Heart left ventricle (tissue), 16 donors: ENCODE measurements at regions not wholly inside any gene's neighbourhood (a gene's known extent, or its start where the extent isn't known, plus 50 kb on each side); places are given as distances from the start of the nearest gene placed in this dataset.

ENCODE experiments used
- ATAC-seq, 4 donors: fragments of 200-7000 bp; cut with Tn5 transposase; one replicate each; pipeline ENCODE4 v1.9.1; 2020 to 2022; ENCODE audit warnings: moderate library complexity in 4 of 4, mild to moderate bottlenecking in 3 of 4, moderate number of reproducible peaks in 1 of 4
- DNase-seq, 5 donors: peaks; one replicate each; pipeline ENCODE4 v3.0.0-alpha.2; 2020
- H3K27ac ChIP-seq, 12 donors: fragments of 200-600 bp; sonication (generic) in 4 of 12; one replicate each; pipeline versions ENCODE4 v1.5.0 to v1.8.0; 2016 to 2022; ENCODE audit warnings: mild to moderate bottlenecking in 2 of 12
- H3K27me3 ChIP-seq, 9 donors: fragments of 200-600 bp; sonication (generic) in 2 of 9; one replicate each; pipeline versions ENCODE4 v1.5.1 to v1.8.0; 2016 to 2022; ENCODE audit warnings: mild to moderate bottlenecking in 3 of 9
- H3K36me3 ChIP-seq, 9 donors: fragments of 200-600 bp; sonication (generic) in 2 of 9; one replicate each; pipeline versions ENCODE4 v1.5.0 to v1.8.0; 2018 to 2022; ENCODE audit warnings: mild to moderate bottlenecking in 2 of 9
- H3K4me1 ChIP-seq, 12 donors: fragments of 200-600 bp; sonication (generic) in 4 of 12; one replicate each; pipeline versions ENCODE4 v1.5.0 to v1.8.0; 2016 to 2022; ENCODE audit warnings: mild to moderate bottlenecking in 3 of 12
- H3K4me3 ChIP-seq, 12 donors: fragments of 200-600 bp; sonication (generic) in 4 of 12; one replicate each; pipeline versions ENCODE4 v1.5.0 to v1.8.0; 2017 to 2022; ENCODE audit warnings: mild to moderate bottlenecking in 9 of 12, moderate library complexity in 4 of 12
- H3K9me3 ChIP-seq, 12 donors: fragments of 200-600 bp; sonication (generic) in 4 of 12; one replicate each; pipeline versions ENCODE4 v1.5.0 to v1.8.0; 2016 to 2022; ENCODE audit warnings: mild to moderate bottlenecking in 1 of 12
- CTCF ChIP-seq, 12 donors: fragments of 200-600 bp; sonication (generic) in 4 of 12; IDR thresholded peaks; one replicate each; pipeline versions ENCODE4 v1.5.0 to v1.8.0; 2018 to 2022; ENCODE audit warnings: antibody characterized with exemption in 12 of 12, mild to moderate bottlenecking in 5 of 12
- POLR2A ChIP-seq, 2 donors: fragments of 450-650 bp; IDR thresholded peaks; one replicate each; pipeline ENCODE4 v1.6.1; 2017; ENCODE audit warnings: antibody characterized with exemption in 2 of 2, mild to moderate bottlenecking in 2 of 2, moderate library complexity in 2 of 2
- WGBS, 4 donors: extraction: QIAGEN DNeasy Blood & Tissue Kit in 2 of 4; methylation state at CpG; one replicate each; pipeline versions ENCODE4 v1.1.5 to v1.1.7; 2013 to 2018; 5-methylcytosine and 5-hydroxymethylcytosine counted together
- intact Hi-C, 10 donors: fragments of 100-400 bp; cut with DNase I; formaldehyde crosslinking; loops; one replicate each; pipeline versions ENCODE4 v1.11.1 to v1.14.2; 2022
- donor health status: ischemic (EF 13 %, LVEDD 7.1; RV severe dilation, severe dysfunction).
- donor health status: healthy with polysubstance abuse.
- donor health status: DM: no; HTN: yes; CAD: no.
- donor health status: DM: no; HTN: no; CAD: no.
- donor health status: ischemic (EF 25% LVEDD 6.9; RV normal size, moderate dysfunction).
- donor health status: ischemic (EF 25% LVEDD 5.7; RV mildly dilated, moderate dysfunction).
- donor health status: healthy.
- donor health status: DM: yes; HTN: yes; CAD: no.
- donor health status: ischemic (EF 35%, LVEDD 5.7; RV mildly dilated, moderate dysfunction).
- donor health status: nonischemic (EF 11% LVEDD 7.7; RV severe dilation, severe dysfunction).
- donor health status: DM: yes; HTN: yes; CAD: no.
- donor health status: PGD.
- donor health status: ischemic (EF 29% LVEDD 5.4; RV normal size, mild dysfunction).
- donor health status: nonischemic (EF 23%, LVEDD 6.1; RV moderate dilation, normal function).

DNA sequence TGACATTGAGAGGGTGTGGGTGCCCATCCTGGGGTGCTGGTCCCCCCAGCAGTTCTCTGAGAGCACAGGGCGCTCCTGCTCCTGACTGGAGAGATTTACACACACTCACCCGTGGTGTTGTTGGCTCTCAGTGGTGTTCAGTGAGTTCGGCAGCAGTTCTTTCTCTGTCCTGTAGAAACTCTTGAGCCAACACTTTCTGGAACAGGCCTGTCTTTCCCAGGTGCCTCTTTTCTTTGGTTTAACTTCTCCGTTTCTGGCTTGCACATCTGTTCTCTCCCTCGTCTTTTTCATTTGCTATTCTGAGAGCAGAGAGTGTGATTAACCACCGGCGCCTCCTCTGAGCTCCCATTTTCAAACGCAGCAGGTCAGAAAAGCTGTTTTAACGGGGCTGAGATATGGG is 284.5 kb downstream of the IRX2 start:
- Histone ChIP-seq H3K36me3 (no peaks in the 10 kb centered on the region), H3K4me1 (no peaks in the 10 kb centered on the region), H3K27ac (no peak overlapping the region), H3K9me3 (no peaks in the 10 kb centered on the region), H3K4me3 (no peak overlapping the region), H3K27me3 (peaks cover 0 to 4% (median 0%) of the 10 kb centered on the region in 9 donors)
- ATAC-seq (no peak), DNase-seq (no peak)
- TF ChIP-seq POLR2A (IDR thresholded peaks at IDR 0.05) (no peak), CTCF (IDR thresholded peaks at IDR 0.05) (no peak)
- intact Hi-C loops: no loop called here
- WGBS, 4 donors: 45 to 53% (median 51%) methylated on average over 9 of the region's 9 CpGs

- intact Hi-C loops: no loop called here
- H3K9me3 ChIP-seq: no peaks in the 10 kb centered on the region
- no peak overlapping the region for H3K4me3 ChIP-seq
- ATAC-seq (no peak), DNase-seq (no peak)
- H3K4me1 ChIP-seq: no peaks in the 10 kb centered on the region
- peaks cover 0 to 4% (median 0%) of the 10 kb centered on the region in 9 donors for H3K27me3 ChIP-seq
- H3K36me3 ChIP-seq: no peaks in the 10 kb centered on the region
- H3K27ac ChIP-seq: no peak overlapping the region
- WGBS, 4 donors: 55 to 70% (median 59%) methylated on average over 10 of the region's 10 CpGs
- no peak for TF ChIP-seq CTCF (IDR thresholded peaks at IDR 0.05)
- TF ChIP-seq POLR2A (IDR thresholded peaks at IDR 0.05): no peak
Measured at GRCh38 chr5:2465383-2465782, 286.1 kb downstream of the IRX2 start.

DNA sequence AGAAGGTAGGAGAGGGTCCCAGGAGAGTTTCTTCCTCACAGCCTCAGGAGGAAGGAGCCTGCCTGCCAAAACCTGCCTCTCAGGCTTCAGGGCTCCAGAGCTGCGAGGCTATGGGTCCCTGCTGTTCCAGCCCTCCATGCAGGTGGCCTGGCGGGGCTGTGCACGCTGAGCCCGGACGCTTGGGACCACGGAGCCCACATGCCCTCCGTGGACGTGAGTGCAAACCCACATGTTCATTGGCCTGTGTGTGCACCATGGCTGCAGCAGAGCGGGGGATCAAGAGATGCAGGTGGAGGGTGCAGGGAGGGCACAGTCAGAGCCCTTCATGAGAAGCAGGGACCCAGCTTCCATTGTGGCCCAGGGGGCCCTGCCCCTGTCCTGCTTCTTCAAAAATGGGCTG is 287.3 kb downstream of the IRX2 start:
- Histone ChIP-seq H3K4me1 (no peaks in the 10 kb centered on the region), H3K27ac (no peak overlapping the region)
- 80 to 91% (median 85%) methylated on average over 2 to 9 of the region's 9 CpGs for WGBS, 4 donors

More for the DNA sequence above, 287.3 kb downstream of the IRX2 start:
- Histone ChIP-seq H3K36me3 (no peaks in the 10 kb centered on the region), H3K4me3 (no peak overlapping the region), H3K9me3 (no peaks in the 10 kb centered on the region), H3K27me3 (peaks cover 0 to 4% (median 0%) of the 10 kb centered on the region in 9 donors)
- ATAC-seq (no peak), DNase-seq (no peak)
- TF ChIP-seq POLR2A (IDR thresholded peaks at IDR 0.05): no peak
- TF ChIP-seq CTCF (IDR thresholded peaks at IDR 0.05): no peak
- intact Hi-C loops: no loop called here
